ENCODE measurements at regions not wholly inside any gene's neighbourhood (a gene's known extent, or its start where the extent isn't known, plus 50 kb on each side); places are given as distances from the start of the nearest gene placed in this dataset.

DNA sequence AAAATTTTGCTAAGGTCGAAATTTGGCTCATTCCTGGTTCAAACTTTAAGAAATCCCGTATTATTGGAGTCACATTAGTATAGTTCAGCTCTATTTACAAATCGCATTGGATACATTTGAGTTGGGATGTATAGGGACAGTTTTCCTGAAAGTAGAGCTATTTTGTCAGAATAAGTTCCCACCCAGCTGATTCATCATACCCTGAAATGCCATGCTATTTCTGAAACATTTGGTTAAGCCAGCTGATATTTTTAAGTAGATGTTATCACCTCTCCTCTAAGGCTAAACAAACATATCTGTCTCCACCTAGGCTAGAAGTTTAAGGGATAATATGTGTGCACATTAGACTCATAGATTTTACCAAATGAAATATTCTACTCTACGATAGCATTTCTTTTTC lies 226.2 kb upstream of the ARGLU1 start:
- POLR2A ChIA-PET (ENCODE audit: low non-redundant PET), result no interaction called here
- no peak for DNase-seq (ENCODE audit: low spot score)
- BruUV-seq (replicated peaks), result no TSS peak
- no peaks in the 10 kb centered on the region for H3K4me1 ChIP-seq (ENCODE audit: insufficient read depth, low read length, poor library complexity, severe bottlenecking)
- no peak overlapping the region for H3K27ac ChIP-seq (ENCODE audit: low read depth, low read length, poor library complexity, severe bottlenecking)
- no peaks in the 10 kb centered on the region for H3K9me3 ChIP-seq (ENCODE audit: low read depth, low read length, poor library complexity, severe bottlenecking)
- no peak overlapping the region for H3K4me3 ChIP-seq (ENCODE audit: low read depth, low read length, poor library complexity, severe bottlenecking)
- no peaks in the 10 kb centered on the region for H3K36me3 ChIP-seq (ENCODE audit: insufficient read depth, low read length, poor library complexity, severe bottlenecking)
- TF ChIP-seq EZH2 (IDR thresholded peaks at IDR 0.05; ENCODE audit: borderline replicate concordance, low read depth, low read length, poor library complexity, severe bottlenecking), result no peak
- H3K27me3 ChIP-seq (replicated peaks; ENCODE audit: insufficient read depth, low read depth, low read length, poor library complexity), result peaks cover 22% of the 10 kb centered on the region
- CTCF ChIA-PET, result no interaction called here
- intact Hi-C loops (cut with micrococcal nuclease; ENCODE audit: unreplicated experiment), result no loop called here

- Histone ChIP-seq H3K4me3 (ENCODE audit: low read depth, low read length, poor library complexity, severe bottlenecking) (no peak overlapping the region), H3K36me3 (ENCODE audit: insufficient read depth, low read length, poor library complexity, severe bottlenecking) (no peaks in the 10 kb centered on the region), H3K4me1 (ENCODE audit: insufficient read depth, low read length, poor library complexity, severe bottlenecking) (no peaks in the 10 kb centered on the region), H3K27me3 (replicated peaks; ENCODE audit: insufficient read depth, low read depth, low read length, poor library complexity) (peaks cover 6% of the 10 kb centered on the region), H3K9me3 (ENCODE audit: low read depth, low read length, poor library complexity, severe bottlenecking) (no peaks in the 10 kb centered on the region), H3K27ac (ENCODE audit: low read depth, low read length, poor library complexity, severe bottlenecking) (no peak overlapping the region)
- DNase-seq (ENCODE audit: low spot score), result no peak
- intact Hi-C loops (cut with micrococcal nuclease; ENCODE audit: unreplicated experiment), result no loop called here
- POLR2A ChIA-PET (ENCODE audit: low non-redundant PET), result no interaction called here
- no TSS peak for BruUV-seq (replicated peaks)
- TF ChIP-seq CTCF (conservative IDR thresholded peaks at IDR 0.05; ENCODE audit: low read depth, low read length) (no peak), EZH2 (IDR thresholded peaks at IDR 0.05; ENCODE audit: borderline replicate concordance, low read depth, low read length, poor library complexity, severe bottlenecking) (no peak)
- CTCF ChIA-PET, result no interaction called here
Observed at GRCh38 chr13:106789911-106790310, 222.0 kb upstream of the ARGLU1 start.

DNA sequence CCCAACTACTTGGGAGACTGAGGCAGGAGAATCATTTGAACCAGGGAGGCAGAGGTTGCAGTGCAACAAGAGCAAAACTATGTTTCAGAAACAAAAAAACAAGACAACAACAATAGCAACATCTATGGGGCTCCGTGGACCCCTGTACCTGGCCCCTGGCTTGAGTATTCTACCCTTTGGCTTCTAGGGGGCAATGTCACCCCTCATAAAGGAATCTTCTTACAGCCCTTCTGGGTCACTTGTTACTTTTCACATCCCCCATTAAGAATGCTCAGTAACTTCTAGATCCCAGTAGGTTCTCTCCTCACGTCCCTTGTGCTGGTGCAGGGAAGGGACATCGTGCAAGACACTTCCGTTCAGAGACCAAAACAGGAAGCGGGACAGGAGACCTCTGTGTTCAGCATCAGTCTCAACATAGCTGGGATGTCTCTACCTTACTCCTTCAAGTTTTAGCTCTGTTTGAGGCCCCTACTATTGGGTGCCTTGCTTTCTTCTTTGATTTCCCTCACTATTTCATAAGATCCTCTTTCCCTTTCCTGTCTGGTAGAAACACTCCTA lies 218.1 kb upstream of the ARGLU1 start:
- TF ChIP-seq CTCF (conservative IDR thresholded peaks at IDR 0.05; ENCODE audit: low read depth, low read length) (no peak), EZH2 (IDR thresholded peaks at IDR 0.05; ENCODE audit: borderline replicate concordance, low read depth, low read length, poor library complexity, severe bottlenecking) (no peak)
- POLR2A ChIA-PET (ENCODE audit: low non-redundant PET), result no interaction called here
- no TSS peak for BruUV-seq (replicated peaks)

GRCh38 chr13:106774621-106775020 lies 206.7 kb upstream of the ARGLU1 start:
- H3K36me3 ChIP-seq (ENCODE audit: insufficient read depth, low read length, poor library complexity, severe bottlenecking), result no peaks in the 10 kb centered on the region
- TF ChIP-seq EZH2 (IDR thresholded peaks at IDR 0.05; ENCODE audit: borderline replicate concordance, low read depth, low read length, poor library complexity, severe bottlenecking), result no peak
- no peak for TF ChIP-seq CTCF (conservative IDR thresholded peaks at IDR 0.05; ENCODE audit: low read depth, low read length)
- no peak for DNase-seq (ENCODE audit: low spot score)
- H3K27me3 ChIP-seq (replicated peaks; ENCODE audit: insufficient read depth, low read depth, low read length, poor library complexity), result no peaks in the 10 kb centered on the region
- H3K4me1 ChIP-seq (ENCODE audit: insufficient read depth, low read length, poor library complexity, severe bottlenecking), result no peaks in the 10 kb centered on the region
- BruUV-seq (replicated peaks), result no TSS peak
- no peak overlapping the region for H3K4me3 ChIP-seq (ENCODE audit: low read depth, low read length, poor library complexity, severe bottlenecking)
- no peaks in the 10 kb centered on the region for H3K9me3 ChIP-seq (ENCODE audit: low read depth, low read length, poor library complexity, severe bottlenecking)
- ChIA-PET CTCF (no interaction called here), POLR2A (ENCODE audit: low non-redundant PET) (no interaction called here)
- no peak overlapping the region for H3K27ac ChIP-seq (ENCODE audit: low read depth, low read length, poor library complexity, severe bottlenecking)
- intact Hi-C loops (cut with micrococcal nuclease; ENCODE audit: unreplicated experiment), result no loop called here

More for the DNA sequence above, 218.1 kb upstream of the ARGLU1 start:
- intact Hi-C loops (cut with micrococcal nuclease; ENCODE audit: unreplicated experiment), result no loop called here
- no peaks in the 10 kb centered on the region for H3K36me3 ChIP-seq (ENCODE audit: insufficient read depth, low read length, poor library complexity, severe bottlenecking)
- no peaks in the 10 kb centered on the region for H3K4me1 ChIP-seq (ENCODE audit: insufficient read depth, low read length, poor library complexity, severe bottlenecking)
- DNase-seq (ENCODE audit: low spot score), result no peak
- peaks cover 3% of the 10 kb centered on the region for H3K27me3 ChIP-seq (replicated peaks; ENCODE audit: insufficient read depth, low read depth, low read length, poor library complexity)
- H3K9me3 ChIP-seq (ENCODE audit: low read depth, low read length, poor library complexity, severe bottlenecking), result no peaks in the 10 kb centered on the region
- CTCF ChIA-PET, result no interaction called here
- no peak overlapping the region for H3K27ac ChIP-seq (ENCODE audit: low read depth, low read length, poor library complexity, severe bottlenecking)
- H3K4me3 ChIP-seq (ENCODE audit: low read depth, low read length, poor library complexity, severe bottlenecking), result no peak overlapping the region

All from A673 (cell line).